A549 (cell line): ENCODE measurements at regions not wholly inside any gene's neighbourhood (a gene's known extent, or its start where the extent isn't known, plus 50 kb on each side); places are given as distances from the start of the nearest gene placed in this dataset.

Experiments used
- ATAC-seq, 2 experiments: fragments of 200-7000 bp in 1 of 2; fragments of >200 bp in 1 of 2; cut with Nextera tagmentation in 1 of 2; cut with Tn5 transposase in 1 of 2; 3 replicates each; pipeline versions ENCODE4 v1.8.0 to v1.9.1; 2018 to 2020; ENCODE audit warnings: mild to moderate bottlenecking in 1 of 2, moderate library complexity in 1 of 2
- CTCF ChIA-PET: fragments of 300-600 bp; sonication (Branson Sonifier 250); formaldehyde crosslinking; extraction: SDS; loops from one replicate; lab custom pipeline; 2021; ENCODE audit warnings: antibody characterized with exemption, inconsistent platforms; lab: Yijun Ruan, JAX
- POLR2A ChIA-PET: fragments of 350-600 bp; formaldehyde crosslinking; extraction: SDS; loops from one replicate; lab custom pipeline; 2021; ENCODE audit warnings: antibody characterized with exemption, inconsistent platforms; lab: Yijun Ruan, JAX
- DNase-seq, 2 experiments: peaks; one replicate each; pipeline versions ENCODE4 v3.0.0 to v3.0.0-alpha.2; 2011 to 2016; ENCODE audit warnings: low read depth in 1 of 2, low spot score in 1 of 2
- FAIRE-seq: peaks from 2 replicates; lab custom pipeline; 2011; peaks lifted over from hg19 to GRCh38; lab: Jason Lieb, UNC
- H3K27ac ChIP-seq, 2 experiments: fragments of >200 bp; sonication (Bioruptor Twin); formaldehyde crosslinking; 3 replicates each; pipeline ENCODE4 v1.5.1; 2016 to 2017
- H3K4me1 ChIP-seq: fragments of >200 bp; sonication (Bioruptor Twin); formaldehyde crosslinking; 3 replicates; pipeline ENCODE4 v1.6.1; 2016
- H3K4me2 ChIP-seq: fragments of >200 bp; sonication (Bioruptor Twin); formaldehyde crosslinking; 3 replicates; pipeline ENCODE4 v1.6.1; 2016
- H3K4me3 ChIP-seq: fragments of >200 bp; sonication (Bioruptor Twin); formaldehyde crosslinking; 3 replicates; pipeline ENCODE4 v1.5.1; 2016
- H3K9me3 ChIP-seq: fragments of >200 bp; sonication (Bioruptor Twin); formaldehyde crosslinking; 3 replicates; pipeline ENCODE4 v1.6.1; 2016
- CHD2 ChIP-seq: fragments of 150-350 bp; IDR thresholded peaks from 2 replicates; pipeline ENCODE4 v1.6.1; 2014; ENCODE audit warnings: low read length; ENCODE audit not compliant: partially characterized antibody
- EP300 ChIP-seq, 2 experiments: fragments of >200 bp; sonication (Bioruptor Twin); formaldehyde crosslinking; IDR thresholded peaks; 2 replicates in 1 of 2; 3 replicates in 1 of 2; pipeline ENCODE4 v1.6.1; 2016 to 2017
- FOSB ChIP-seq: fragments of 250-450 bp; sonication (Bioruptor Pico); IDR thresholded peaks from 2 replicates; pipeline ENCODE4 v1.5.0; 2020; ENCODE audit warnings: mild to moderate bottlenecking, moderate library complexity
- FOSL2 ChIP-seq, 2 experiments: fragments of 450-650 bp in 1 of 2; fragments of >200 bp in 1 of 2; sonication (Bioruptor Twin) in 1 of 2; formaldehyde crosslinking; IDR thresholded peaks; 2 replicates each; pipeline versions ENCODE4 v1.5.0 to v1.6.1; 2016 to 2020; ENCODE audit warnings: mild to moderate bottlenecking in 1 of 2, moderate library complexity in 1 of 2
- HMGXB4 ChIP-seq: fragments of 250-450 bp; sonication (Bioruptor Pico); IDR thresholded peaks from 2 replicates; pipeline ENCODE4 v1.5.0; 2021; ENCODE audit warnings: mild to moderate bottlenecking, moderate library complexity, borderline replicate concordance
- HOXB13 ChIP-seq: fragments of 250-450 bp; sonication (Bioruptor Pico); IDR thresholded peaks from 2 replicates; pipeline ENCODE4 v1.5.0; 2020; ENCODE audit warnings: low read depth, mild to moderate bottlenecking, moderate library complexity
- HOXB5 ChIP-seq: fragments of 250-450 bp; sonication (Bioruptor Pico); IDR thresholded peaks from 2 replicates; pipeline ENCODE4 v1.5.0; 2020; ENCODE audit warnings: mild to moderate bottlenecking, moderate library complexity
- KDM5A ChIP-seq: fragments of 200-600 bp; sonication (generic); IDR thresholded peaks from 2 replicates; pipeline ENCODE4 v1.6.1; 2016; ENCODE audit warnings: antibody characterized with exemption, mild to moderate bottlenecking
- MAZ ChIP-seq: fragments of 150-350 bp; IDR thresholded peaks from 2 replicates; pipeline ENCODE4 v1.6.1; 2014; ENCODE audit warnings: antibody characterized with exemption, low read depth, low read length, borderline replicate concordance
- NPAS2 ChIP-seq: fragments of 250-450 bp; sonication (Bioruptor Pico); IDR thresholded peaks from 2 replicates; pipeline ENCODE4 v1.8.0; 2022; ENCODE audit warnings: mild to moderate bottlenecking, moderate library complexity, borderline replicate concordance
- NR3C1 ChIP-seq: fragments of >200 bp; sonication (Bioruptor Twin); formaldehyde crosslinking; IDR thresholded peaks from 3 replicates; pipeline ENCODE4 v1.6.1; 2017
- PBX3 ChIP-seq: IDR thresholded peaks from 2 replicates; pipeline ENCODE4 v1.6.1; 2012
- RARB ChIP-seq: fragments of 250-450 bp; sonication (Bioruptor Pico); IDR thresholded peaks from 2 replicates; pipeline ENCODE4 v1.8.0; 2021; ENCODE audit warnings: mild to moderate bottlenecking, moderate library complexity
- RNF2 ChIP-seq: fragments of 200-600 bp; sonication (generic); IDR thresholded peaks from 2 replicates; pipeline ENCODE4 v1.6.1; 2016; ENCODE audit warnings: low read depth, mild to moderate bottlenecking, antibody characterized with exemption, moderate library complexity, borderline replicate concordance
- SREBF2 ChIP-seq: fragments of 450-650 bp; IDR thresholded peaks from 2 replicates; pipeline ENCODE4 v1.6.1; 2014; ENCODE audit warnings: mild to moderate bottlenecking, moderate library complexity
- TP53 ChIP-seq: fragments of 250-450 bp; sonication (Bioruptor Pico); IDR thresholded peaks from 2 replicates; pipeline ENCODE4 v1.5.0; 2021; ENCODE audit warnings: mild to moderate bottlenecking, moderate library complexity
- USF2 ChIP-seq: fragments of 450-650 bp; IDR thresholded peaks from 2 replicates; pipeline ENCODE4 v1.6.1; 2014; ENCODE audit warnings: antibody characterized with exemption
- ZFP36 ChIP-seq: fragments of 450-650 bp; IDR thresholded peaks from 2 replicates; pipeline ENCODE4 v1.6.1; 2014; ENCODE audit warnings: borderline replicate concordance; ENCODE audit not compliant: partially characterized antibody
- ZNF302 ChIP-seq: fragments of 250-450 bp; sonication (Bioruptor Pico); IDR thresholded peaks from 2 replicates; pipeline ENCODE4 v1.9.0; 2021; ENCODE audit warnings: inconsistent platforms, mild to moderate bottlenecking, moderate library complexity
- WGBS: methylation state at CpG from one replicate; pipeline ENCODE4 v1.1.6; 2017; ENCODE audit errors: missing lambda C conversion rate; 5-methylcytosine and 5-hydroxymethylcytosine counted together
- TF ChIP-seq, protein P1 (sequence below): fragments of 250-450 bp; sonication (Bioruptor Pico); IDR thresholded peaks from 2 replicates; pipeline ENCODE4 v1.5.0; 2020; ENCODE audit warnings: low read depth, mild to moderate bottlenecking, moderate library complexity
- TF ChIP-seq, protein P2 (sequence below): fragments of >200 bp; sonication (Bioruptor Twin); formaldehyde crosslinking; IDR thresholded peaks from 3 replicates; pipeline ENCODE4 v1.5.1; 2016
- TF ChIP-seq, protein P3 (sequence below): fragments of 200-600 bp; sonication (generic); IDR thresholded peaks from 2 replicates; pipeline ENCODE4 v1.6.1; 2016; ENCODE audit warnings: antibody characterized with exemption, mild to moderate bottlenecking, moderate library complexity
- TF ChIP-seq, protein P4 (sequence below): IDR thresholded peaks from 2 replicates; pipeline ENCODE4 v1.6.1; 2012; ENCODE audit warnings: low read depth, borderline replicate concordance
- TF ChIP-seq, protein P5 (sequence below): fragments of 150-350 bp; IDR thresholded peaks from 2 replicates; pipeline ENCODE4 v1.6.1; 2014; ENCODE audit warnings: low read depth, mild to moderate bottlenecking, low read length

- TF ChIP-seq KDM5A (no peak), HMGXB4 (CRISPR knock-in tag) (no peak), NR3C1 (no peak), PBX3 (no peak)
- TF ChIP-seq, protein P1, sequence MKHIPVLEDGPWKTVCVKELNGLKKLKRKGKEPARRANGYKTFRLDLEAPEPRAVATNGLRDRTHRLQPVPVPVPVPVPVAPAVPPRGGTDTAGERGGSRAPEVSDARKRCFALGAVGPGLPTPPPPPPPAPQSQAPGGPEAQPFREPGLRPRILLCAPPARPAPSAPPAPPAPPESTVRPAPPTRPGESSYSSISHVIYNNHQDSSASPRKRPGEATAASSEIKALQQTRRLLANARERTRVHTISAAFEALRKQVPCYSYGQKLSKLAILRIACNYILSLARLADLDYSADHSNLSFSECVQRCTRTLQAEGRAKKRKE = no peak
Measured at GRCh38 chr5:29148073-29148472, 2045.4 kb upstream of the CDH6 start (continued).

- H3K27ac ChIP-seq = no peak overlapping the region
- POLR2A ChIA-PET = no interaction called here
- no peak for ATAC-seq
- CTCF ChIA-PET = interaction anchor here (1.0 kb wide), 1 partner anchor 11 kb away, joined by 3 read pairs; no protein-coding TSS in a partner anchor
- H3K4me3 ChIP-seq = no peak overlapping the region
- no peak for FAIRE-seq
- H3K4me1 ChIP-seq = no peaks in the 10 kb centered on the region
- no peak overlapping the region for H3K4me2 ChIP-seq
- 14% methylated on average over 1 of the region's 1 CpG for WGBS
- no peaks in the 10 kb centered on the region for H3K9me3 ChIP-seq
- no peak for DNase-seq
- TF ChIP-seq HOXB13 (CRISPR knock-in tag) = no peak
- TF ChIP-seq CHD2 = no peak
- TF ChIP-seq, protein P2, sequence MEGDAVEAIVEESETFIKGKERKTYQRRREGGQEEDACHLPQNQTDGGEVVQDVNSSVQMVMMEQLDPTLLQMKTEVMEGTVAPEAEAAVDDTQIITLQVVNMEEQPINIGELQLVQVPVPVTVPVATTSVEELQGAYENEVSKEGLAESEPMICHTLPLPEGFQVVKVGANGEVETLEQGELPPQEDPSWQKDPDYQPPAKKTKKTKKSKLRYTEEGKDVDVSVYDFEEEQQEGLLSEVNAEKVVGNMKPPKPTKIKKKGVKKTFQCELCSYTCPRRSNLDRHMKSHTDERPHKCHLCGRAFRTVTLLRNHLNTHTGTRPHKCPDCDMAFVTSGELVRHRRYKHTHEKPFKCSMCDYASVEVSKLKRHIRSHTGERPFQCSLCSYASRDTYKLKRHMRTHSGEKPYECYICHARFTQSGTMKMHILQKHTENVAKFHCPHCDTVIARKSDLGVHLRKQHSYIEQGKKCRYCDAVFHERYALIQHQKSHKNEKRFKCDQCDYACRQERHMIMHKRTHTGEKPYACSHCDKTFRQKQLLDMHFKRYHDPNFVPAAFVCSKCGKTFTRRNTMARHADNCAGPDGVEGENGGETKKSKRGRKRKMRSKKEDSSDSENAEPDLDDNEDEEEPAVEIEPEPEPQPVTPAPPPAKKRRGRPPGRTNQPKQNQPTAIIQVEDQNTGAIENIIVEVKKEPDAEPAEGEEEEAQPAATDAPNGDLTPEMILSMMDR = no peak
- TF ChIP-seq RARB = no peak
- TF ChIP-seq, protein P3, sequence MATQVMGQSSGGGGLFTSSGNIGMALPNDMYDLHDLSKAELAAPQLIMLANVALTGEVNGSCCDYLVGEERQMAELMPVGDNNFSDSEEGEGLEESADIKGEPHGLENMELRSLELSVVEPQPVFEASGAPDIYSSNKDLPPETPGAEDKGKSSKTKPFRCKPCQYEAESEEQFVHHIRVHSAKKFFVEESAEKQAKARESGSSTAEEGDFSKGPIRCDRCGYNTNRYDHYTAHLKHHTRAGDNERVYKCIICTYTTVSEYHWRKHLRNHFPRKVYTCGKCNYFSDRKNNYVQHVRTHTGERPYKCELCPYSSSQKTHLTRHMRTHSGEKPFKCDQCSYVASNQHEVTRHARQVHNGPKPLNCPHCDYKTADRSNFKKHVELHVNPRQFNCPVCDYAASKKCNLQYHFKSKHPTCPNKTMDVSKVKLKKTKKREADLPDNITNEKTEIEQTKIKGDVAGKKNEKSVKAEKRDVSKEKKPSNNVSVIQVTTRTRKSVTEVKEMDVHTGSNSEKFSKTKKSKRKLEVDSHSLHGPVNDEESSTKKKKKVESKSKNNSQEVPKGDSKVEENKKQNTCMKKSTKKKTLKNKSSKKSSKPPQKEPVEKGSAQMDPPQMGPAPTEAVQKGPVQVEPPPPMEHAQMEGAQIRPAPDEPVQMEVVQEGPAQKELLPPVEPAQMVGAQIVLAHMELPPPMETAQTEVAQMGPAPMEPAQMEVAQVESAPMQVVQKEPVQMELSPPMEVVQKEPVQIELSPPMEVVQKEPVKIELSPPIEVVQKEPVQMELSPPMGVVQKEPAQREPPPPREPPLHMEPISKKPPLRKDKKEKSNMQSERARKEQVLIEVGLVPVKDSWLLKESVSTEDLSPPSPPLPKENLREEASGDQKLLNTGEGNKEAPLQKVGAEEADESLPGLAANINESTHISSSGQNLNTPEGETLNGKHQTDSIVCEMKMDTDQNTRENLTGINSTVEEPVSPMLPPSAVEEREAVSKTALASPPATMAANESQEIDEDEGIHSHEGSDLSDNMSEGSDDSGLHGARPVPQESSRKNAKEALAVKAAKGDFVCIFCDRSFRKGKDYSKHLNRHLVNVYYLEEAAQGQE = no peak
- no peak for TF ChIP-seq ZFP36
- TF ChIP-seq SREBF2 = no peak
- TF ChIP-seq, protein P4, sequence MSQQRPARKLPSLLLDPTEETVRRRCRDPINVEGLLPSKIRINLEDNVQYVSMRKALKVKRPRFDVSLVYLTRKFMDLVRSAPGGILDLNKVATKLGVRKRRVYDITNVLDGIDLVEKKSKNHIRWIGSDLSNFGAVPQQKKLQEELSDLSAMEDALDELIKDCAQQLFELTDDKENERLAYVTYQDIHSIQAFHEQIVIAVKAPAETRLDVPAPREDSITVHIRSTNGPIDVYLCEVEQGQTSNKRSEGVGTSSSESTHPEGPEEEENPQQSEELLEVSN = no peak
- TF ChIP-seq USF2 = no peak
- TF ChIP-seq, protein P5, sequence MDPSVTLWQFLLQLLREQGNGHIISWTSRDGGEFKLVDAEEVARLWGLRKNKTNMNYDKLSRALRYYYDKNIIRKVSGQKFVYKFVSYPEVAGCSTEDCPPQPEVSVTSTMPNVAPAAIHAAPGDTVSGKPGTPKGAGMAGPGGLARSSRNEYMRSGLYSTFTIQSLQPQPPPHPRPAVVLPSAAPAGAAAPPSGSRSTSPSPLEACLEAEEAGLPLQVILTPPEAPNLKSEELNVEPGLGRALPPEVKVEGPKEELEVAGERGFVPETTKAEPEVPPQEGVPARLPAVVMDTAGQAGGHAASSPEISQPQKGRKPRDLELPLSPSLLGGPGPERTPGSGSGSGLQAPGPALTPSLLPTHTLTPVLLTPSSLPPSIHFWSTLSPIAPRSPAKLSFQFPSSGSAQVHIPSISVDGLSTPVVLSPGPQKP = no peak
- no peak for TF ChIP-seq FOSB
- TF ChIP-seq TP53 = no peak
- TF ChIP-seq ZNF302 (CRISPR knock-in tag) = no peak
- no peak for TF ChIP-seq NPAS2
- no peak for TF ChIP-seq RNF2
- no peak for TF ChIP-seq EP300 (IDR thresholded peaks at IDR 0.05)
- TF ChIP-seq HOXB5 (CRISPR knock-in tag) = no peak
- TF ChIP-seq MAZ = no peak
- no peak for TF ChIP-seq FOSL2 (IDR thresholded peaks at IDR 0.05)
- no peak for TF ChIP-seq FOSL2 (CRISPR knock-in tag; IDR thresholded peaks at IDR 0.05)
Measured at GRCh38 chr5:29143266-29143665, 2050.2 kb upstream of the CDH6 start.
